Suprapubic skin (tissue), 3 donors: ENCODE measurements at regions not wholly inside any gene's neighbourhood (a gene's known extent, or its start where the extent isn't known, plus 50 kb on each side); places are given as distances from the start of the nearest gene placed in this dataset.

Experiments
- POLR2AphosphoS5 ChIP-seq, 3 donors: sonication (generic); formaldehyde crosslinking; IDR thresholded peaks; one replicate each; pipeline ENCODE4 v1.6.1; 2017; ENCODE audit warnings: antibody characterized with exemption in 3 of 3
- TF ChIP-seq, protein P1 (sequence below), 2 donors: fragments of 200-600 bp in 1 of 2; fragments of 450-650 bp in 1 of 2; sonication (generic) in 1 of 2; IDR thresholded peaks; one replicate each; pipeline ENCODE4 v1.5.1; 2016 to 2019; ENCODE audit warnings: antibody characterized with exemption in 2 of 2, mild to moderate bottlenecking in 1 of 2, moderate library complexity in 1 of 2

DNA sequence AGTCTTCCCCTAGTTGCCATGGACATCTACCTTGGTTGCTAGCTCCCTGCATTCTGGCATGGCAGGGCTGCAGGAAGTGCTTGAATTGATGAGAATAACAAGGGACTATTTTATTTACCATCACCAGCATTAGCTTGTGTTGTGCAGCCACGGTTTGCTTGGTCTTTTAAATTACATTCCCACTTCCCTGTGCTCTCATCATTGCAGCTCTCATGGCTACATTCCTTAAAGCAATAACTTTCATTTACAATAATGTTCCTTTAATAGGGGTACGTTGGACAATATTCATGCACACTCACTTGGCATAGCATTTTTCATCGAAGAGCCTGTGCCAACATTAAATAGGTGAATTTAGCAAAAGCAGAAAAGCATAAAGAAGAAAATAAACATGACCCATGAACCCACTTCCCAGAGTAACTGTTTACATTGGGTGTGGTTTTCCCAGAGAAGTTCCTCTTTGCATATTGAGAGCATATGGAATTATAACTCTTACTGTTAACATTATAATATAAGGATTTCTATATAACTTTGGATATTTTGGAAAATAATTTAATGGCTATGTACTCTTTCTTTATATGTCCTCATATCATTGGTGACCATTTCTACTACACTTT is 113.2 kb upstream of the VWC2 start:
- TF ChIP-seq, protein P1, sequence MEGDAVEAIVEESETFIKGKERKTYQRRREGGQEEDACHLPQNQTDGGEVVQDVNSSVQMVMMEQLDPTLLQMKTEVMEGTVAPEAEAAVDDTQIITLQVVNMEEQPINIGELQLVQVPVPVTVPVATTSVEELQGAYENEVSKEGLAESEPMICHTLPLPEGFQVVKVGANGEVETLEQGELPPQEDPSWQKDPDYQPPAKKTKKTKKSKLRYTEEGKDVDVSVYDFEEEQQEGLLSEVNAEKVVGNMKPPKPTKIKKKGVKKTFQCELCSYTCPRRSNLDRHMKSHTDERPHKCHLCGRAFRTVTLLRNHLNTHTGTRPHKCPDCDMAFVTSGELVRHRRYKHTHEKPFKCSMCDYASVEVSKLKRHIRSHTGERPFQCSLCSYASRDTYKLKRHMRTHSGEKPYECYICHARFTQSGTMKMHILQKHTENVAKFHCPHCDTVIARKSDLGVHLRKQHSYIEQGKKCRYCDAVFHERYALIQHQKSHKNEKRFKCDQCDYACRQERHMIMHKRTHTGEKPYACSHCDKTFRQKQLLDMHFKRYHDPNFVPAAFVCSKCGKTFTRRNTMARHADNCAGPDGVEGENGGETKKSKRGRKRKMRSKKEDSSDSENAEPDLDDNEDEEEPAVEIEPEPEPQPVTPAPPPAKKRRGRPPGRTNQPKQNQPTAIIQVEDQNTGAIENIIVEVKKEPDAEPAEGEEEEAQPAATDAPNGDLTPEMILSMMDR (IDR thresholded peaks at IDR 0.05) = no peak
- no peak for TF ChIP-seq POLR2AphosphoS5 (IDR thresholded peaks at IDR 0.05)
